ENCODE measurements at regions not wholly inside any gene's neighbourhood (a gene's known extent, or its start where the extent isn't known, plus 50 kb on each side); places are given as distances from the start of the nearest gene placed in this dataset.
"Not testable (repeated sequence)": the region's sequence is repeated elsewhere in the genome, so short reads cannot be mapped to it uniquely, and the experiment has no call there.

DNA sequence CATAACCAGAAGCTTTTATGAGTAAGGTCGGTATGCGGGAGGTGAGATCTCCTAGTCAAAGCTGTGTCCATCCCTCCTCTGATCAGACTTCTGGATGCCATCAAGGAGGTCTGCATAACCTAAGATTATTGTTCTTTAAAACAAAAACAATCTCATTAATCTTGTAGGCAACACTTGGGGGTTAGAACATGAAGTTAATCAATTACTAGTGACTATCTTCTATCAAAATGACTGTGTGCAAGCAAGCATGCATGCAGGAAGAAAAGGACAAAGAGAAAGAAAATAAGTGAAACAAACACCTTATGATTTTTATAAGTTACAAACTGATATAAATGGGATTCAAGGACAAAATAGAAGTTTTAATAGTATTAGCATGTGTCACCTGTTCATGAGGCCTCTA, 2435.9 kb upstream of the PCDH20 start:
- DNase-seq = no peak

- DNase-seq = no peak
These were observed 2428.4 kb upstream of the PCDH20 start for GRCh38 chr13:63843766-63844699.

DNA sequence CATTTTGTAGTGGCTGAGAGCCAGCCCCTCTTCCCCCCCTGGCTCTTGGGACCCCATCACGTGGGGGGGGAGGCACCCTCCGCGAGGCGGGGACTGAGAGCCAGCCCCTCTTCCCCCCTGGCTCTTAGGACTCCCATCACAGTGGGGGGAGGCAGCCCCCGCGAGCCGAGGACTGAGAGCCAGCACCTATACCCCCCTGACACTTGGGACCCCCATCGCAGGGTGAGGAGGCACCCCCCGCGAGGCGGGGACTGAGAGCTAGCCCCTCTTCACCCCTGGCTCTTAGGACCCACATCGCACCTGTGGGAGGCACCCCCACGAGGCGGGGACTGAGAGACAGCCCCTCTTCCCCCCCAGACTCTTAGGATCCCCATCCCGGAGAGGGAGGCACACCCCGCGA, 2426.5 kb upstream of the PCDH20 start:
- DNase-seq = no peak

DNA sequence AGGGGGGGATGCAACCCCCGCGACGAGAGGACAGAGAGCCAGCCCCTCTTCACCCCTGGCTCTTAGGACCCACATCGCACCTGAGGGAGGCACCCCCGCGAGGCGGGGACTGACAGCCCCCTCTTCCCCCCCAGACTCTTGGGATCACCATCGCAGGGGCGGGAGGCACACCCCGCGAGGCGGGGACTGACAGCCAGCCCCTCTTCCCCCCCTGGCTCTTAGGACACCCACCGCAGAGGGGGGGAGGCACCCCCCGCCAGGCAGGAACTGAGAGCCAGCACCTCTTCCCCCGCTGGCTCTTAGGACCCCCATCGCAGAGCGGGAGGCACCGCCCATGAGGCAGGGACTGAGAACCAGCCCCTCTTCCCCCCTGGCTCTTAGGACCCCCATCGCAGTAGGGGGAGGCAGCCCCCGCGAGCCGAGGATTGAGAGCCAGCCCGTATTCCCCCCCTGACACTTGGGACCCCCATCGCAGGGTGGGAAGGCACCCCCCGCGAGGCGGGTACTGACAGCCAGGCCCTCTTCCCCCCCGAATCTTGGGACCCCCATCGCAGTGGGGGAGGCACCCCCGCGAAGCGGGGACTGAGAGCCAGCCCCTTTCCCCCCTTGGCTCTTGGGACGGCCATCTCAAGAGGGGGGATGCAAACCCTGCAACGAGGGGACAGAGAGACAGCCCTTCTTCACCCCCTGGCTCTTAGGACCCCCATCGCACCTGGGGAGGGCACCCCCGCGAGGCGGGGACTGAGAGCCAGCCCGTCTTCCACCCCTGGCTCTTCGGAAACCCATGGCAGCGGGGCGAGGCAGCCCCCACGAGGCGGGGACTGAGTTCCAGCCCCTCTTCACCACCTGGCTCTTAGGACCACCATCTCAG, 2425.1 kb upstream of the PCDH20 start:
- DNase-seq = no peak

DNA sequence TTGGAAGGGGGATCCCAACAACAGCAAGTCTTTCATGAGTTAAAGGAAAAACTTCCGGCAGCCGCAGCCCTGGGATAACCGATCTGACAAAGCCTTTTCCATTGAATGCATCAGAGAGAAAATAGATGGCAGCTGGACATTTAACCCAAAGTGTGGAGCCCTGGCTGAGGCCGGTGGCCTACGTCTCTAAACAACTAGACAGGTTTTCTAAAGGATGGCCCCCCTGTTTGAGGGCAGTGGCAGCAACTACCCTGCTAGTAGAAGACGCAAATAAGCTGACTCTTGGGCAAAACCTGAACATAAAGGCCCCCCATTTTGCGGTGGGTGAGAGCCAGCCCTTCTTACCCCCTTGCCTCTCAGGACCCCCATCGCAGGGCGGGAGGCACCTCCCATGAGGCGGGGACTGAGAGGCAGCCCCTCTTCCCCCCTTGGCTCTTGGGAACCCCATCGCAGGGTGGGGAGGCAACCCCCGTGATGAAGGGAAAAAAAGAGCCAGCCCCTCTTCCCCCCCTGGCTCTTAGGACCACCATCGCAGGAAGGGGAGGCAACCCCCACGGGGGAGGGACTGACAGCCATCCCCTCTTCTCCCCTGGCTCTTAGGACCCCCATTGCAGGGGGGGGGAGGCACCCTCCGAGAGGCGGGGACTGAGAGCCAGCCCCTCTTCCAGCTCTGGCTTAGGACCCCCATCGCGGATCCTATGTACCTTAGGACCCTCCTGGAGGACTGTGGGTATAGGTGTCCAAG, 2422.9 kb upstream of the PCDH20 start:
- no peak for DNase-seq

DNA sequence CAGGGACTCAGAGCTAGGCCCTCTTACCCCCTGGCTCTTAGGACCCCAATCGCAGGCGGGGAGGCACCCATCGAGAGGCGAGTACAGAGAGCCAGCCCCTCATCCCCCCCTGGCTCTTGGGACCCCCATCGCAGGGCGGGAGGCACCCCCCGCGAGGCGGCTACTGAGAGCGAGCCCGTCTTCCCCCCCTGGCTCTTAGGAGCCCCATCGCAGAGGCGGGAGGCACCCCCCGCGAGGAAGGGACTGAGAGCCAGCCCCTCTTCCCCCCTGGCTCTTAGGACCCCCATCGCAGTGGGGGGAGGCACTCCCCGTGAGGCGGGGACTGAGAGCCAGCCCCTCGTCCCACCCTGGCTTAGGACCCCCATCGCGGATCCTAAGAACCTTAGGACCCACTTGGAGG, 2422.1 kb upstream of the PCDH20 start:
- DNase-seq = not testable (repeated sequence)

DNA sequence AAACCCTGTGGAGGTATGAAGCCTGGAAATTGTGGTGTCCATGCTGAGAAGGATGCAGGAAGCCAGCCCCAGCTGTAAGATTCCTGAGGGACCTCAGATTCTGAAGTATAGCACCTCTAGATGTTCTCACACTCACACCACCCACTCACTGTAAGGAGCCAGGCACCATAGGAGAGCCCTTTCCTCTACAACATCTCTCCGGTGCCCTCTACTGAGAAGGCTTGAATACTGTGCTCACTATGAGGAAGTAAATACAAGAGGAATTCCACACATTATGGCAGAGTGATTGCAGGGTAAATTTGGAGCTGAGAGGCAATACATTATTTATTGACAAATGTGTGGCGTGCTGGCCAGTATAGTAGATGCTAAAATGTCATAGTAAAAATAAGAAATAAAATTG, 2414.0 kb upstream of the PCDH20 start:
- DNase-seq = not testable (repeated sequence)

DNA sequence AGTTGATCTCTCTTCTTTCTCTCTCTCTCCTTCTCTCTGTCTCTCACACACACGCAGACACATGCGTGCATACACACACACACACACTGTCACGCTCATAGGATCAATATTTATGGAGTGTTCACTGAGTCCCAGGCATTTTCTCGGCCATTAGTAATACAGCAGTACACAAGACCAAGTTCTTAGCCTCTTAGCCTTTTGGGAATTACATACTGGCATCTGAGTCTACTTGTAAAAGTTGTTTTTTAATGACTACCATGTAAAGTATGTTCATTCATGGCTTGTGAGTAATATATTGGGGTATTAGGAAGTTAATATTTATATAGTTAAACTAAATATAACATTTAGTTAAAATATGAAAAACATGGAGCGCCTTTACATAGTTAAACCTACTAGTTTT, 2406.1 kb upstream of the PCDH20 start:
- not testable (repeated sequence) for DNase-seq

DNA sequence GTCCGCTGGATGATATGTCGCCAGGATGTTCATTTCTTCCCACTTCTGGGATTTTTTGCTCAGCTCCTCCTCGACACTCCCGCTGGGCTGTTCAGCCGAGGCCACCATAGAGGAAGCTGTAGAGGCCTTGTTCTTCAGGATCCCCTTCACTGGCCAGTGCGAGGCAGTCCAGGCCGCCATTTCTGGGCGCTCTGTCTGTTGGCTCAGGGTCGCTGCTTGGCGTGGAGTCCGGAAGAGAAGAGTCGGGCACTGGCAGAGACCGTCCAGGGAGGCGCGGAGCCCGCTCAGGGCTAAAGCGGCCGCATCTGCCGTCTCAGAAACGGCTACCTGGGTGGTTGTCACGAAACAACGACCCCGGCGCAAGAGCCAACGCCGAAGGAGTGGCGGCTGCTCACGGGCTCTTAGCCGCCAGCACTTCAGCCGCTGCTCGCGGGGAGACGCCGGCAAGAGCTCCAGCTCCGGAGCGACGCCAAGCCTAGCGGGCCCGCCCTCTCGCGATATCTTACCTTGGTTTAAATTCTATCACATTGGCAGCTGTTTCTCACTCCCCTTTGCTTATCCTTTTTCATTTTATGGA, 2395.9 kb upstream of the PCDH20 start:
- not testable (repeated sequence) for DNase-seq

GRCh38 chr13:63791134-63791533, 2375.5 kb upstream of the PCDH20 start:
- DNase-seq = not testable (repeated sequence)

- no peak for DNase-seq
These were observed 2358.5 kb upstream of the PCDH20 start for GRCh38 chr13:63774133-63774532.

- no peak for DNase-seq
These were observed 2357.8 kb upstream of the PCDH20 start for GRCh38 chr13:63773476-63773875.

- not testable (repeated sequence) for DNase-seq
These were observed 2342.0 kb upstream of the PCDH20 start for GRCh38 chr13:63757683-63758082.

GRCh38 chr13:63749857-63750256, 2334.2 kb upstream of the PCDH20 start:
- DNase-seq = not testable (repeated sequence)

GRCh38 chr13:63741814-63742101, 2326.1 kb upstream of the PCDH20 start:
- not testable (repeated sequence) for DNase-seq

- no peak for DNase-seq
These were observed 2325.6 kb upstream of the PCDH20 start for GRCh38 chr13:63741029-63741813.

DNA sequence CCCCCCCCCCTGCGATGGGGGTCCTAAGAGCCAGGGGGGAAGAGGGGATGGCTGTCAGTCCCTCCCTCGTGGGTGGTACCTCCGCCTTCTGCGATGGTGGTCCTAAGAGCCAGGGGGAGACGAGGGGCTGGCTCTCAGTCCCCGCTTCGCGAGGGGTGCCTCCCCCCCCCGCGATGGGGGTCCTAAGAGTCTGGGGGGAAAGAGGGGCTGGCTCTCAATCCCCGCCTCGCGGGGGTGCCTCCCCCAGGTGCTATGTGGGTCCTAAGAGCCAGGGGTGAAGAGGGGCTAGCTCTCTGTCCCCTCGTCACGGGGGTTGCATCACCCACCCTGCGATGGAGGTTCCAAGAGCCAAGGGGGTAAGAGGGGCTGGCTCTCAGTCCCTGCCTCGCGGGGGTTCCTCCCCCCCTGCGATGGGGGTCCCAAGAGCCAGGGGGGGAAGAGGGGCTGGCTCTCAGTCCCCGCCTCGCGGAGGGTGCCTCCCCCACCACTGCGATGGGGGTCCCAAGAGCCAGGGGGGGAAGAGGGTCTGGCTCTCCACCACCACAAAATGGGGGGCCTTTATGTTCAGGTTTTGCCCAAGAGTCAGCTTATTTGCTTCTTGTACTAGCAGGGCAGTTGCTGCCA, 2323.6 kb upstream of the PCDH20 start:
- not testable (repeated sequence) for DNase-seq

DNA sequence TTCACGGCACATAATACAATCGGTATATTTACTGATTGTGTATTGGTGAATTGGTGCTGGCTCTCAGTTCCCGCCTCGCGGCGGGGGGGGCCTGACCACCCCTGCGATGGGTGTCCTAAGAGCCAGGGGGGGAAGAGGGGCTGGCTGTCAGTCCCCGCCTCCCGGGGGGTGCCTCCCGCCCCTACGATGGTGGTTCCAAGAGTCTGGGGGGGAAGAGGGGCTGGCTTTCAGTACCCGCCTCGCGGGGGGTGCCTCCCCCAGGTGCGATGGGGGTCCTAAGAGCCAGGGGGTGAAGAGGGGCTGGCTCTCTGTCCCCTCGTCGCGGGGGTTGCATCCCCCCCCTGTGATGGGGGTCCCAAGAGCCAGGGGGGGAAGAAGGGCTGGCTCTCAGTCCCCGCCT, 2321.8 kb upstream of the PCDH20 start:
- no peak for DNase-seq

- no peak for DNase-seq
These were observed 2316.2 kb upstream of the PCDH20 start for GRCh38 chr13:63731896-63732295.

DNA sequence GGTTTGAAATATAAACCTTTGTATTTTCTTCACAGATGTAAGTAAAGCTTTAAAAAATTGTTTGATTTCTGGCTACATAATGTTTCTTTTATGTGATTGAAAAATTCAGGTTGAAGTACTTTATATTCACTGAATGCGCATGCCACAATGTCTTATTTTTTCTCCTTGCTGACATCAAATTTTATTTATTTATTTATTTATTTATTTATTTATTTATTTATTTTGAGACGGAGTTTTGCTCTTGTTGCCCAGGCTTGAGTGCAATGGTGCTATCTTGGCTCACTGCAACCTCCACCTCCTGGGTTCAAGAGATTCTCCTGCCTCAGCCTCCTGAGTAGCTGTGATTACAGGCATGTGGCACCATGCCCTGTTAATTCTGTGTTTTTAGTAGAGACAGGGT, 2296.5 kb upstream of the PCDH20 start:
- not testable (repeated sequence) for DNase-seq

DNA sequence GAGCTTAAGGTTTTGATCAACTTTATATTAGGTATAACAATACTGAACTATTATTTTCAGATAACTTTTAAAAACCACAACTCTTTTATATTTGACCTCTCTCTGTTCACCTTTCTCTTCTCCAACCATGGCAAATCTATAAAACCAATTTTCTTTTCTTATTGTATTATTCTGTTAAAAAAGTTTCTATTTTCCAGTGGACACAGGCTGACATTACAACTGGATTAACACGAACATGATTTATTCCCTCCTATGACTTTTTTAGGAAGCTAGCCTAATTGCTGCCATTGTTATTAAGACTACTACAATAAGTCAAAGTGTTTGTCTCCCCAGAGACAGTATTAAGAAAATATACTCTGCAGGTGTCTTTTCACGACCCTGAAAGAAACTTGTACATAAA, 2291.1 kb upstream of the PCDH20 start:
- no peak for DNase-seq
